Karpas-422 (cell line): ENCODE measurements at regions not wholly inside any gene's neighbourhood (a gene's known extent, or its start where the extent isn't known, plus 50 kb on each side); places are given as distances from the start of the nearest gene placed in this dataset.
"Not testable (repeated sequence)": the region's sequence is repeated elsewhere in the genome, so short reads cannot be mapped to it uniquely, and the experiment has no call there.

ENCODE experiments used
- DNase-seq: peaks from one replicate; pipeline ENCODE4 v3.0.0-alpha.2; 2015
- H2AFZ ChIP-seq: fragments of 200-600 bp; sonication (generic); 2 replicates; pipeline ENCODE4 v1.6.1; 2014; ENCODE audit warnings: antibody characterized with exemption, low read length, mixed read lengths
- H3K27ac ChIP-seq: fragments of 200-600 bp; sonication (generic); 2 replicates; pipeline ENCODE4 v1.5.1; 2014; ENCODE audit warnings: mild to moderate bottlenecking, low read length, moderate library complexity
- H3K27me3 ChIP-seq: fragments of 200-600 bp; sonication (generic); 2 replicates; pipeline ENCODE4 v1.6.1; 2014; ENCODE audit warnings: low read length, mixed read lengths
- H3K36me3 ChIP-seq: fragments of 200-600 bp; sonication (generic); 2 replicates; pipeline ENCODE4 v1.6.1; 2014; ENCODE audit warnings: low read length, mixed read lengths; ENCODE audit not compliant: insufficient read depth
- H3K4me1 ChIP-seq: fragments of 200-600 bp; sonication (generic); 2 replicates; pipeline ENCODE4 v1.6.1; 2014; ENCODE audit warnings: mild to moderate bottlenecking, low read length, mixed read lengths
- H3K4me2 ChIP-seq: fragments of 200-600 bp; sonication (generic); 2 replicates; pipeline ENCODE4 v1.6.1; 2014; ENCODE audit warnings: low read length, low read depth, mild to moderate bottlenecking; ENCODE audit not compliant: poor library complexity, severe bottlenecking
- H3K4me3 ChIP-seq: fragments of 200-600 bp; sonication (generic); 2 replicates; pipeline ENCODE4 v1.5.1; 2014; ENCODE audit warnings: mild to moderate bottlenecking, antibody characterized with exemption, low read length, mixed read lengths
- H3K79me2 ChIP-seq: fragments of 200-600 bp; sonication (generic); 2 replicates; pipeline ENCODE4 v1.6.1; 2014; ENCODE audit warnings: mild to moderate bottlenecking, low read length, mixed read lengths
- H3K9ac ChIP-seq: fragments of 200-600 bp; sonication (generic); 2 replicates; pipeline ENCODE4 v1.6.0; 2014; ENCODE audit warnings: low read length
- H3K9me2 ChIP-seq: fragments of 200-600 bp; sonication (generic), shearing (Covaris generic); replicated peaks from 2 replicates; pipeline ENCODE4 v1.6.0; 2014; ENCODE audit warnings: mild to moderate bottlenecking, low read length, moderate library complexity; ENCODE audit not compliant: insufficient read depth
- H3K9me3 ChIP-seq: fragments of 300-700, 200-600 bp; sonication (generic); 2 replicates; pipeline ENCODE4 v1.6.1; 2014; ENCODE audit warnings: low read length, mixed read lengths
- H4K20me1 ChIP-seq: fragments of 200-600 bp; sonication (generic); 2 replicates; pipeline ENCODE4 v1.6.1; 2014; ENCODE audit warnings: mild to moderate bottlenecking, antibody characterized with exemption, low read length, low read depth; ENCODE audit not compliant: insufficient read depth

- no peak overlapping the region for H3K4me2 ChIP-seq
- H3K27ac ChIP-seq = no peak overlapping the region
- H4K20me1 ChIP-seq = no peaks in the 10 kb centered on the region
- H3K36me3 ChIP-seq = no peaks in the 10 kb centered on the region
- H3K4me1 ChIP-seq = peaks cover 4% of the 10 kb centered on the region
- no peaks in the 10 kb centered on the region for H3K79me2 ChIP-seq
- no peaks in the 10 kb centered on the region for H3K9me2 ChIP-seq
- no peaks in the 10 kb centered on the region for H3K9me3 ChIP-seq
- H3K9ac ChIP-seq = no peak overlapping the region
- no peaks in the 10 kb centered on the region for H3K27me3 ChIP-seq
- H2AFZ ChIP-seq = no peak overlapping the region
- DNase-seq = no peak
- H3K4me3 ChIP-seq = no peak overlapping the region
Observed at GRCh38 chr1:174105086-174105485, 54.2 kb upstream of the RABGAP1L start.

- Histone ChIP-seq H3K9me3 (no peaks in the 10 kb centered on the region), H3K4me1 (no peaks in the 10 kb centered on the region), H3K9me2 (no peaks in the 10 kb centered on the region)
Observed at GRCh38 chr1:174103766-174104165, 55.6 kb upstream of the RABGAP1L start.

GRCh38 chr1:174101976-174102375 is 57.3 kb upstream of the RABGAP1L start:
- not testable (repeated sequence) for H3K9me3 ChIP-seq, H4K20me1 ChIP-seq, H3K9ac ChIP-seq, DNase-seq, H2AFZ ChIP-seq, H3K79me2 ChIP-seq, H3K36me3 ChIP-seq, H3K4me1 ChIP-seq, H3K4me2 ChIP-seq, H3K9me2 ChIP-seq, H3K4me3 ChIP-seq, H3K27ac ChIP-seq, H3K27me3 ChIP-seq

More at GRCh38 chr1:174103766-174104165, 55.6 kb upstream of the RABGAP1L start:
- no peak for DNase-seq
- H3K27ac ChIP-seq = no peak overlapping the region
- H3K4me2 ChIP-seq = no peak overlapping the region
- no peak overlapping the region for H3K9ac ChIP-seq
- H3K36me3 ChIP-seq = no peaks in the 10 kb centered on the region
- H3K79me2 ChIP-seq = no peaks in the 10 kb centered on the region
- no peak overlapping the region for H3K4me3 ChIP-seq
- H2AFZ ChIP-seq = no peak overlapping the region
- H3K27me3 ChIP-seq = no peaks in the 10 kb centered on the region
- H4K20me1 ChIP-seq = no peaks in the 10 kb centered on the region

GRCh38 chr1:174097426-174097825 is 61.9 kb upstream of the RABGAP1L start:
- H3K4me1 ChIP-seq = no peaks in the 10 kb centered on the region
- no peak overlapping the region for H3K4me2 ChIP-seq

GRCh38 chr1:174093789-174094188 is 65.5 kb upstream of the RABGAP1L start:
- not testable (repeated sequence) for H4K20me1 ChIP-seq, H3K9ac ChIP-seq, H3K36me3 ChIP-seq, H3K4me1 ChIP-seq, H3K9me2 ChIP-seq, H3K4me3 ChIP-seq, H2AFZ ChIP-seq, H3K4me2 ChIP-seq, H3K9me3 ChIP-seq, H3K27ac ChIP-seq, H3K79me2 ChIP-seq, H3K27me3 ChIP-seq
- DNase-seq = peak; percentile 52

More at GRCh38 chr1:174097426-174097825, 61.9 kb upstream of the RABGAP1L start:
- H3K4me3 ChIP-seq = no peak overlapping the region
- H3K9ac ChIP-seq = no peak overlapping the region
- no peaks in the 10 kb centered on the region for H3K79me2 ChIP-seq
- DNase-seq = no peak
- no peak overlapping the region for H2AFZ ChIP-seq
- no peaks in the 10 kb centered on the region for H3K9me3 ChIP-seq
- no peak overlapping the region for H3K27ac ChIP-seq
- H3K9me2 ChIP-seq = no peaks in the 10 kb centered on the region
- H3K36me3 ChIP-seq = no peaks in the 10 kb centered on the region
- H3K27me3 ChIP-seq = no peaks in the 10 kb centered on the region
- H4K20me1 ChIP-seq = no peaks in the 10 kb centered on the region

GRCh38 chr1:174090471-174090870 is 68.3 kb upstream of the RC3H1 start:
- no peaks in the 10 kb centered on the region for H3K9me2 ChIP-seq
- no peaks in the 10 kb centered on the region for H4K20me1 ChIP-seq
- H3K4me2 ChIP-seq = no peak overlapping the region
- H3K9me3 ChIP-seq = no peaks in the 10 kb centered on the region
- no peak overlapping the region for H3K4me3 ChIP-seq
- no peaks in the 10 kb centered on the region for H3K27me3 ChIP-seq
- no peaks in the 10 kb centered on the region for H3K4me1 ChIP-seq
- H3K27ac ChIP-seq = no peak overlapping the region
- DNase-seq = no peak
- no peak overlapping the region for H3K9ac ChIP-seq
- no peaks in the 10 kb centered on the region for H3K36me3 ChIP-seq
- no peak overlapping the region for H2AFZ ChIP-seq
- H3K79me2 ChIP-seq = no peaks in the 10 kb centered on the region

- no peaks in the 10 kb centered on the region for H3K36me3 ChIP-seq
- H3K9me3 ChIP-seq = no peaks in the 10 kb centered on the region
- no peak overlapping the region for H3K4me2 ChIP-seq
- no peak overlapping the region for H2AFZ ChIP-seq
- no peak overlapping the region for H3K27ac ChIP-seq
- H3K4me1 ChIP-seq = peaks cover 9% of the 10 kb centered on the region
- no peaks in the 10 kb centered on the region for H4K20me1 ChIP-seq
- no peak overlapping the region for H3K9ac ChIP-seq
- H3K9me2 ChIP-seq = no peaks in the 10 kb centered on the region
- H3K27me3 ChIP-seq = no peaks in the 10 kb centered on the region
- no peak for DNase-seq
- H3K79me2 ChIP-seq = no peaks in the 10 kb centered on the region
- H3K4me3 ChIP-seq = no peak overlapping the region
Observed at GRCh38 chr1:174080819-174081218, 58.7 kb upstream of the RC3H1 start.

- no peaks in the 10 kb centered on the region for H3K9me3 ChIP-seq
- H3K4me1 ChIP-seq = peaks cover 9% of the 10 kb centered on the region
- DNase-seq = no peak
- H4K20me1 ChIP-seq = no peaks in the 10 kb centered on the region
- no peak overlapping the region for H3K4me3 ChIP-seq
- H3K4me2 ChIP-seq = no peak overlapping the region
- H3K36me3 ChIP-seq = no peaks in the 10 kb centered on the region
- no peaks in the 10 kb centered on the region for H3K79me2 ChIP-seq
- H2AFZ ChIP-seq = no peak overlapping the region
- H3K9ac ChIP-seq = no peak overlapping the region
- H3K27ac ChIP-seq = no peak overlapping the region
- H3K27me3 ChIP-seq = no peaks in the 10 kb centered on the region
- no peaks in the 10 kb centered on the region for H3K9me2 ChIP-seq
Observed at GRCh38 chr1:174079796-174080195, 57.6 kb upstream of the RC3H1 start.

- not testable (repeated sequence) for H3K36me3 ChIP-seq, H3K4me1 ChIP-seq, H3K79me2 ChIP-seq, DNase-seq, H3K4me3 ChIP-seq, H3K9me3 ChIP-seq, H3K27me3 ChIP-seq, H3K27ac ChIP-seq, H3K4me2 ChIP-seq, H3K9me2 ChIP-seq, H2AFZ ChIP-seq, H4K20me1 ChIP-seq, H3K9ac ChIP-seq
Observed at GRCh38 chr1:174078916-174079315, 56.8 kb upstream of the RC3H1 start.
